K562 (cell line): ENCODE measurements at regions not wholly inside any gene's neighbourhood (a gene's known extent, or its start where the extent isn't known, plus 50 kb on each side); places are given as distances from the start of the nearest gene placed in this dataset.

ENCODE experiments used
- ATAC-seq: fragments of 200-7000 bp; cut with Tn5 transposase; 3 replicates; pipeline ENCODE4 v1.9.1; 2020; ENCODE audit warnings: moderate library complexity
- BruUV-seq: library from RNA; stranded (reverse); fragments of 400-500 nt; replicated peaks from 2 replicates; lab custom pipeline; 2021; lab: Mats Ljungman, UMichigan
- CTCF ChIA-PET: fragments of 300-600 bp; formaldehyde crosslinking; extraction: SDS; loops from one replicate; lab custom pipeline; 2021; ENCODE audit warnings: low intra/inter-chr PET ratio; lab: Yijun Ruan, JAX
- POLR2A ChIA-PET: fragments of 300-600, 350-650 bp; sonication (Branson Sonifier 250); formaldehyde crosslinking; extraction: SDS; loops from one replicate; lab custom pipeline; 2021; ENCODE audit warnings: antibody characterized with exemption, inconsistent platforms; lab: Yijun Ruan, JAX
- DNase-seq, 4 experiments: peaks; one replicate each; pipeline versions ENCODE4 v3.0.0 to v3.0.0-alpha.2; 2011 to 2018; ENCODE audit warnings: low spot score in 3 of 4, mixed read lengths in 3 of 4; ENCODE audit errors: extremely low read depth in 1 of 4
- FAIRE-seq: peaks from 2 replicates; lab custom pipeline; 2011; peaks lifted over from hg19 to GRCh38; lab: Jason Lieb, UNC
- H2AFZ ChIP-seq: 2 replicates; pipeline ENCODE4 v1.6.0; 2011; ENCODE audit warnings: low read depth, low read length, control low read depth, inconsistent platforms
- H3K27ac ChIP-seq: fragments of 200-600 bp; 3 replicates; pipeline ENCODE4 v1.8.0; 2011; ENCODE audit warnings: low read depth, mild to moderate bottlenecking, control low read depth, inconsistent platforms, low read length, moderate library complexity, mixed read lengths; ENCODE audit errors: extremely low read depth
- H3K27me3 ChIP-seq, 2 experiments: fragments of 300-600 bp in 1 of 2; 2 replicates in 1 of 2; 3 replicates in 1 of 2; pipeline versions ENCODE4 v1.6.0 to v1.8.0; 2011; ENCODE audit warnings: inconsistent platforms in 2 of 2, low read length in 2 of 2, mild to moderate bottlenecking in 1 of 2, mixed read lengths in 1 of 2, moderate library complexity in 1 of 2; ENCODE audit not compliant: control insufficient read depth in 2 of 2, insufficient read depth in 2 of 2
- H3K36me3 ChIP-seq: fragments of 300-600 bp; 3 replicates; pipeline ENCODE4 v1.8.0; 2011; ENCODE audit warnings: mild to moderate bottlenecking, low read length, inconsistent platforms; ENCODE audit not compliant: control insufficient read depth, insufficient read depth
- H3K4me1 ChIP-seq, 2 experiments: fragments of 200-600 bp in 1 of 2; replicated peaks in 1 of 2; 2 replicates in 1 of 2; 3 replicates in 1 of 2; pipeline versions ENCODE4 v1.5.1 to v1.8.0; 2011; ENCODE audit warnings: inconsistent platforms in 2 of 2, low read length in 2 of 2, mild to moderate bottlenecking in 1 of 2, mixed read lengths in 1 of 2, moderate library complexity in 1 of 2; ENCODE audit not compliant: control insufficient read depth in 2 of 2, insufficient read depth in 2 of 2
- H3K4me2 ChIP-seq: 2 replicates; pipeline ENCODE4 v1.6.1; 2011; ENCODE audit warnings: low read length, control low read depth, inconsistent platforms, mixed read lengths; ENCODE audit not compliant: insufficient read depth
- H3K4me3 ChIP-seq: fragments of 200-600 bp; sonication (generic), shearing (Covaris generic); 2 replicates; pipeline ENCODE4 v1.5.1; 2016; ENCODE audit warnings: control low read depth, inconsistent platforms
- H3K79me2 ChIP-seq: fragments of 200-600 bp; 3 replicates; pipeline ENCODE4 v1.8.0; 2011; ENCODE audit warnings: low read length, inconsistent platforms; ENCODE audit not compliant: control insufficient read depth, insufficient read depth
- H3K9ac ChIP-seq, 2 experiments: 2 replicates each; pipeline versions ENCODE4 v1.6.0 to v1.6.1; 2011; ENCODE audit warnings: low read depth in 2 of 2, low read length in 2 of 2, control low read depth in 1 of 2, inconsistent platforms in 1 of 2, mild to moderate bottlenecking in 1 of 2, mixed read lengths in 1 of 2; ENCODE audit not compliant: insufficient read depth in 1 of 2
- H3K9me1 ChIP-seq: one replicate; pipeline ENCODE4 v1.6.0; 2011; ENCODE audit warnings: inconsistent platforms, mild to moderate bottlenecking, low read length, moderate library complexity; ENCODE audit not compliant: control insufficient read depth, insufficient read depth
- H3K9me3 ChIP-seq: replicated peaks from 2 replicates; pipeline ENCODE4 v1.5.1; 2011; ENCODE audit warnings: low read depth, low read length, inconsistent platforms; ENCODE audit not compliant: control insufficient read depth, insufficient read depth
- H4K20me1 ChIP-seq: replicated peaks from 2 replicates; pipeline ENCODE4 v1.6.1; 2011; ENCODE audit warnings: low read length, inconsistent platforms, mixed read lengths; ENCODE audit not compliant: control insufficient read depth, insufficient read depth
- CHCHD3 ChIP-seq: fragments of 250-450 bp; sonication (Bioruptor Pico); IDR thresholded peaks from 2 replicates; pipeline ENCODE4 v2.1.2; 2022; ENCODE audit warnings: mild to moderate bottlenecking
- DACH1 ChIP-seq: fragments of 450-650 bp; IDR thresholded peaks from 2 replicates; pipeline ENCODE4 v1.6.1; 2018; ENCODE audit not compliant: partially characterized antibody
- FOXM1 ChIP-seq, 2 experiments: fragments of 450-650 bp in 1 of 2; sonication (generic) in 1 of 2; formaldehyde crosslinking in 1 of 2; IDR thresholded peaks; 2 replicates each; pipeline versions ENCODE4 v1.6.1 to v1.9.0; 2017 to 2022; ENCODE audit warnings: low read depth in 2 of 2, mild to moderate bottlenecking in 2 of 2, missing genetic modification reagents in 1 of 2, moderate library complexity in 1 of 2
- GATA2 ChIP-seq: sonication (generic); formaldehyde crosslinking; IDR thresholded peaks from 2 replicates; pipeline ENCODE4 v1.4.0; 2020; ENCODE audit warnings: mild to moderate bottlenecking, missing genetic modification reagents
- NR3C1 ChIP-seq: sonication (generic); formaldehyde crosslinking; IDR thresholded peaks from 2 replicates; pipeline ENCODE4 v1.8.1; 2022; ENCODE audit warnings: missing genetic modification reagents
- PREB ChIP-seq: sonication (generic); formaldehyde crosslinking; IDR thresholded peaks from 2 replicates; pipeline ENCODE4 v1.8.1; 2023; ENCODE audit warnings: mild to moderate bottlenecking, missing genetic modification reagents
- RFX5 ChIP-seq: IDR thresholded peaks from 2 replicates; pipeline ENCODE4 v1.6.1; 2011; ENCODE audit warnings: low read depth, mild to moderate bottlenecking, improper control_type of control experiment, low read length
- SLC30A9 ChIP-seq: fragments of 250-450 bp; sonication (Bioruptor Pico); IDR thresholded peaks from 2 replicates; pipeline ENCODE4 v1.8.0; 2022; ENCODE audit warnings: mild to moderate bottlenecking, moderate library complexity
- SMC3 ChIP-seq: conservative IDR thresholded peaks from 2 replicates; pipeline ENCODE4 v1.6.1; 2011; ENCODE audit warnings: low read depth, low read length, improper control_type of control experiment; ENCODE audit not compliant: insufficient read depth
- TAF1 ChIP-seq: IDR thresholded peaks from 2 replicates; pipeline ENCODE4 v1.6.1; 2011; ENCODE audit warnings: mild to moderate bottlenecking, low read length, moderate library complexity; ENCODE audit not compliant: insufficient read depth, control insufficient read depth, severe bottlenecking; ENCODE audit errors: extremely low read depth
- TBL1XR1 ChIP-seq, 2 experiments: IDR thresholded peaks; 2 replicates each; pipeline ENCODE4 v1.6.1; 2012; ENCODE audit warnings: improper control_type of control experiment in 2 of 2, low read length in 2 of 2, mild to moderate bottlenecking in 1 of 2
- TSC22D4 ChIP-seq: fragments of 450-650 bp; IDR thresholded peaks from 2 replicates; pipeline ENCODE4 v1.6.1; 2016; ENCODE audit warnings: missing genetic modification characterization, missing biosample characterization, control low read depth
- WHSC1 ChIP-seq: IDR thresholded peaks from one replicate; pipeline ENCODE4 v1.6.1; 2012; ENCODE audit warnings: low read length, control low read depth, inconsistent platforms
- YBX1 ChIP-seq: fragments of 450-650 bp; IDR thresholded peaks from 2 replicates; pipeline ENCODE4 v1.7.1; 2016; ENCODE audit warnings: mild to moderate bottlenecking
- YY1 ChIP-seq, 3 experiments: IDR thresholded peaks; 2 replicates each; pipeline ENCODE4 v1.6.1; 2011; ENCODE audit warnings: low read length in 2 of 3, mild to moderate bottlenecking in 2 of 3, moderate library complexity in 2 of 3, borderline replicate concordance in 1 of 3, control low read depth in 1 of 3, low read depth in 1 of 3; ENCODE audit not compliant: insufficient read depth in 3 of 3, insufficient replicate concordance in 2 of 3, control insufficient read depth in 1 of 3, insufficient read length in 1 of 3; ENCODE audit errors: extremely low read depth in 1 of 3
- ZFP36 ChIP-seq: fragments of 150-350 bp; IDR thresholded peaks from 2 replicates; pipeline ENCODE4 v1.6.1; 2018; ENCODE audit warnings: low read length, low read depth; ENCODE audit not compliant: partially characterized antibody
- ZNF124 ChIP-seq: sonication (generic); formaldehyde crosslinking; IDR thresholded peaks from 2 replicates; pipeline ENCODE4 v1.8.1; 2022; ENCODE audit warnings: missing genetic modification reagents
- ZNF512 ChIP-seq: IDR thresholded peaks from 2 replicates; pipeline ENCODE4 v1.6.1; 2016; ENCODE audit warnings: missing genetic modification characterization, missing compliant biosample characterization
- WGBS: fragments of 100-300 bp; shearing (Covaris generic); methylation state at CpG from one replicate; pipeline ENCODE4 v1.1.6; 2016; ENCODE audit warnings: low coverage, mixed read lengths; ENCODE audit not compliant: insufficient coverage; ENCODE audit errors: missing lambda C conversion rate; 5-methylcytosine and 5-hydroxymethylcytosine counted together
- in situ Hi-C: fragments of 300-500 bp; cut with MboI; formaldehyde crosslinking; loops from 4 replicates; pipeline ENCODE4 v1.15.0; 2018; ENCODE audit warnings: inconsistent platforms, mixed read lengths
- intact Hi-C: fragments of 100-400 bp; cut with micrococcal nuclease; formaldehyde crosslinking; loops from 2 replicates; pipeline ENCODE4 v1.14.2; 2022

GRCh38 chr1:221435504-221435904 is 306.4 kb downstream of the DUSP10 start (continued):
- TF ChIP-seq SMC3 (peak; percentile 84), WHSC1 (no peak), TAF1 (no peak), TBL1XR1 (IDR thresholded peaks at IDR 0.05; ENCODE audit: low read length in 2 of 2) (0 out of 4 replicates have a peak, but pooled peaks of 1 of the 2 experiments have one; percentile 24)

- Histone ChIP-seq H3K27ac (no peak overlapping the region), H3K79me2 (no peaks in the 10 kb centered on the region), H3K36me3 (no peaks in the 10 kb centered on the region), H4K20me1 (no peaks in the 10 kb centered on the region), H3K9me1 (no peaks in the 10 kb centered on the region), H3K27me3 (no peaks in the 10 kb centered on the region), H3K9me3 (no peaks in the 10 kb centered on the region), H3K4me1 (no peaks in the 10 kb centered on the region), H2AFZ (no peak overlapping the region), H3K4me2 (no peak overlapping the region), H3K4me3 (no peak overlapping the region), H3K9ac (no peak overlapping the region)
- ChIA-PET POLR2A (no interaction called here), CTCF (no interaction called here)
- ATAC-seq (no peak), DNase-seq (no peak), FAIRE-seq (no peak)
- BruUV-seq = no TSS peak
- intact Hi-C loops = loop anchor here (5.0 to 10.0 kb wide), 2 partner anchors 175 to 762 kb away; no protein-coding TSS in a partner anchor
- in situ Hi-C loops = loop anchor here (10.0 kb wide), 1 partner anchor 622 kb away; no protein-coding TSS in a partner anchor
- 2% methylated on average over 2 of the region's 2 CpGs for WGBS
- TF ChIP-seq GATA2 = no peak
- TF ChIP-seq ZNF124 = no peak
- no peak for TF ChIP-seq YBX1
- no peak for TF ChIP-seq RFX5
- no peak for TF ChIP-seq PREB (CRISPR knock-in tag)
- no peak for TF ChIP-seq YY1 (IDR thresholded peaks at IDR 0.05; ENCODE audit: borderline replicate concordance in 1 of 3, control insufficient read depth in 1 of 3, extremely low read depth in 1 of 3, insufficient read depth in 3 of 3, insufficient read length in 1 of 3, insufficient replicate concordance in 2 of 3, low read depth in 1 of 3, low read length in 2 of 3)
- no peak for TF ChIP-seq DACH1
- no peak for TF ChIP-seq SLC30A9 (CRISPR knock-in tag)
- TF ChIP-seq ZNF512 (tag) = no peak
- no peak for TF ChIP-seq CHCHD3 (CRISPR knock-in tag)
- no peak for TF ChIP-seq ZFP36
- no peak for TF ChIP-seq TSC22D4 (tag)
- TF ChIP-seq FOXM1 (IDR thresholded peaks at IDR 0.05; ENCODE audit: low read depth) = no peak
- TF ChIP-seq FOXM1 (CRISPR knock-in tag; IDR thresholded peaks at IDR 0.05; ENCODE audit: low read depth) = no peak
- no peak for TF ChIP-seq NR3C1 (CRISPR knock-in tag)
Observed at GRCh38 chr1:221437171-221437570, 304.7 kb downstream of the DUSP10 start.
